HG03095 (cell line): ENCODE measurements at regions not wholly inside any gene's neighbourhood (a gene's known extent, or its start where the extent isn't known, plus 50 kb on each side); places are given as distances from the start of the nearest gene placed in this dataset.

Experiments
- ATAC-seq: cut with Tn5 transposase; IDR thresholded peaks from one replicate; pipeline ENCODE4 v1.9.1; 2021; ENCODE audit warnings: moderate library complexity; ENCODE audit not compliant: unreplicated experiment

GRCh38 chr2:136582628-136583205 is 182.6 kb upstream of the THSD7B start:
- no peak for ATAC-seq

DNA sequence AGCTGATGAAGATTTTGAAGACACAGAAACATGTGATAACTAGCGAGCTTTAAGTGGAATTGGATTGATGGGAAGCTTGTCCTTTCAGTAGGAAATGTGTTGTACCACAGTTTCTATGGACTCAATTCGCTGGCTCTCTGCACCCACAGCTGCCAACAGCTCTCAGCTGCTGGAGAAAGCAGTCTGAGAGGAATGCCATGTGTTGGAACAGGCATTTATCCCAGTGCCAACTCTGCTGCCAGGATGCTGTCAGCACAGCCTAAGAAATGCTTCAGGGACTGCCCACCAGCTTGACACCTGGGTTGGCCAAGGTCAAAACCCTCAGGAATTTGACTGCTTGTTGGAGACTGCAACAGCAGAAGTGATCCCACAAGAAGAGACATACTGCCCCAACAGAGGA is 193.0 kb upstream of the THSD7B start:
- ATAC-seq: no peak

DNA sequence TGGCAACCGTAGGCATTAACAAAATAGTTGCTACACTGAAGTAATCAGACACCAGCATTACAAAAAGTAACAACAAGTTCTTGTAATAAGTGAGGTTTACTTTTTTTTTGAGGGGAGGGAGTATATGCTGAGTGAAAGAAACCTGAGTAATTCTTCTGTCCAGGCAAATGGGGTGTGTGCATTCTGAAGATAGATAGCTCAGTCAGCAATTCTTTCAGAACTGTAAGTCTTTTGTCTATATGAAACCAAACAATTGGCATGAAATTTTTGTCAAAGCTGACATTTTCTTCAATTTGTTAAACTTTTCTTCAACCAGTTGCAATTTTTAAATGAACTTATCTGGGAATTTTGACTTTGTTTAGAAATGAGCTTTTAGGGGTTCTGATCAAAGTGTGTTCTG is 208.1 kb upstream of the THSD7B start:
- no peak for ATAC-seq

DNA sequence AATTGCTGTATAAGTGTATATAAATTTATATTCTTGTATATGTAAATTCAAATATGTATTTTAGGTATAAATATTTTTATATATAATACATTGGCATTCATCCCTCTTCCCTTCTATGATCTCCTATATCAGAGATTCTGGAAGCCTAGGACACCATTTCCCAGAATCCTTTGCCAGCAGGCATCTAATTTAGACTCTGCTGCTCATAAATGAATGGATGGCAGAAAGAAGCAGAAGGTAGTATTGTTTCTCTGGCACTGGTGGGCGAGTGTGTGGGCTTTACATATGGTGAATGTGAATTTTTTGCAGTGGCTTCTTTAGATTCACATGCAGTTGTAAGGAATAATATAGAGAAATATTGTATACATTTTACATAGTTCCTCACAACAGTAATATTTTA is 215.2 kb upstream of the THSD7B start:
- no peak for ATAC-seq

DNA sequence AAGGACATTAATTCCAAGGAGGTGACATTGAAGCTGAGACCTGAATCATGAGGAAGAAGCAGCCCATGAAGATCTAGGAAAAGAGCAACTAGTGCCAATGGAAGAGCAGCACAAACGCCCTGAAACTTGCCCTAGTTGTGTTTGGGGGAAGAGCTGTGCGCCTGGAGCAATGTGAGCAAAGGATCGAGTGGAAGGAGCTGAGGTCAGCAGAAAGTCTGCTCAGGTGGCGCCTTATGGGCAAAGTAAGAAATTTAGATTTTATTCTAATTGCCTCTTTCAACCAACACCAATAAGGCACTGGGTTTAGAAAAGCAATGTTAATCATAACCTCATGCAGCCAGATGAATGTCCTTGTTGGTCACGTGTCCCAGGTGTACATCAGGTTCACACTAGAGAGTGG is 226.0 kb upstream of the THSD7B start:
- ATAC-seq: no peak

- no peak for ATAC-seq
These were observed 226.9 kb upstream of the THSD7B start for GRCh38 chr2:136538489-136538888.

GRCh38 chr2:136534811-136535210 is 230.5 kb upstream of the THSD7B start:
- ATAC-seq: no peak

- no peak for ATAC-seq
These were observed 233.2 kb upstream of the THSD7B start for GRCh38 chr2:136532171-136532570.

- ATAC-seq: no peak
These were observed 233.6 kb upstream of the THSD7B start for GRCh38 chr2:136531731-136532130.

DNA sequence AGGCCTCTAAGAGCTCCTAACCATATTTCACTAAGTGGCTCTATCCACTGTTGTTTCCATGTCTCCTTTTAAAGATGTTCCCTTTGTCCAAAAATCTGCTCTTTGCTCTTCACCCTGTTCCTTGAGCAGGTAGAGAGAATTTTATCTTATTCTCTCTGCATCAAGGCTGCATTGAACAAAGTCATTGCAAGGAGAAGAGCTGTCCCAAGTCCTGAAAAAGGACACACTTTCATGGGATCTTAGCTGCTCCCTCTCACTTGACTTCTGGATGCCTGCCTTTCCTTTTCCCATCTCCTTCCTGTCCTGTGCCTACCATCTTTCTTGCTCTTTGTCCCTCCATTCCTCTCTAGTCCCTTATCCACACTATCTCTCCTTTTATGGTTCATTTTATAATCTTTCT is 235.2 kb upstream of the THSD7B start:
- ATAC-seq: no peak

- ATAC-seq: no peak
These were observed 237.8 kb upstream of the THSD7B start for GRCh38 chr2:136527560-136527959.

DNA sequence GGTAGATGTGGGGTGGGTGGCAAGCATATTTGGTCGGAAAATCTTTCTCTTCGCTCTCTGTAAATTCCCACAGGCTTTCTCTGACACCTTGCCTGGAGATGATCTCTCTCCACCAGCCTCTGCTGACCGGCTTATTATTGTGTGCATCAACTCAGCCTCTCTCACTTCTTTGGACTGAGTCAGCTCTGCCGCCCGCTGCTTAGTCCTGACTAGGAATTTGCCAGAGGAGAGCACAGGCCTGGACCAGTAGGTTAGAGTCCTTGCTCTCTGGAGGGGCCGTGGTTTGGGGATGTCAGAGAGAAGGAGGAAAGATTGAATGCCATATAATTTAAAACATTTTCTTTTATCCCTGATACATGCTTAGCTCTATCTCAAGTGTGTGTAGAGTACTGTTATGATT is 242.6 kb upstream of the THSD7B start:
- ATAC-seq: no peak

DNA sequence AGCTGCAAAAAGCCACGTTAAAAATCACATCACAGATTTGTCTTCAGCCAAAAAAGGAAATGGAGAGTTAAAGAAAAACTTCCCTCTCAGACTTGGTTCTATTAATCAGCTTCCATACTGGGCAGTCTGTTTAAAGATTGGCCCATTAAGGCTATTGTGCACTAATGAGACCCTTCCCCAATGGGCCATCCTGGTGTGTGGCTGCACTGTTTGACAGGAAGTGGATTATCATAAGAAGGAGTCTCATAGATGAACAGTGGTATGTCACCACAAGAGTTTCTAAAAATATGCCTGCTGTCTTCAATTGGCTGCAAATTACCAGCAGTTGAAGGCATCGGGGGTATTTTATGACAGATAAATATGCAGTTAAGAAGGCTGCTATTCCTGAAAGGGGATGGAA is 247.6 kb upstream of the THSD7B start:
- no peak for ATAC-seq

DNA sequence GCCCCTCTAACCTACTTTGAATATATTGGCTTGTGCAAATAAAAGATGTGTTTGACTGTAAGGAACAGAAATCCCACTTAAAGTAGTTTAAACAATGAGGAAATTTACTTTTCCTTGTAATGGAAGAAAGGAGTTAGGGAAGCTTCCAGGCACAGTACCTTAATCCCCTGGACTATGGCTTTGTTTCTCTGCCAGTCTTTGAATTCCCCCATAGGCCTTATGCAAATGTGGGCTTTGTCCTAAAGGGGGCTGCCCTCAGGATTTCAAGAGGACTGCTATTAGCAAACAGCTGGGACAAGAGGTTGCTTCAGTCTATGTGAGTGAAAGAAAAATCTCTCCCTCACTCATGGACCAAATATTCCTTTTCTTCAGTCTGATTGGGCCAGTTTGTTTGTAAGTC is 255.1 kb upstream of the THSD7B start:
- ATAC-seq: no peak

GRCh38 chr2:136505462-136505861 is 259.9 kb upstream of the THSD7B start:
- ATAC-seq: no peak

DNA sequence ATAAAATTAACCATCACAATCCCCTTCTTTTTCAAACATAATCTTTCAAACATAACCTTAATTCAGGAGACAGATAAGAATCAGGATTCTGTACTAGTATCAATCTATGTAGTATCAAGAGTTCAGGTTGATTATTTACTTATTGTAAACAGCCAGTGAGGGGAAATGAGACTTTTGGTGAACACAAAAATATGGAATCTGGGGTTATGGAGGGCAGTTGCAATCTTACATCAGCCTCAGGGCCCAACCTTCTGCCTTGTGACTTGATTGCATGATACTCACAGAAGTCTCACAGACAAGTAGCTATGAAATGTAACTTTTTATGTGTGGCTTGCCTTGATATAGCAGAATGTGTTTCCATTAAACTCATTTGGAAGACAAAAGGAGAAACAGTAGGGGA is 262.7 kb upstream of the THSD7B start:
- no peak for ATAC-seq

DNA sequence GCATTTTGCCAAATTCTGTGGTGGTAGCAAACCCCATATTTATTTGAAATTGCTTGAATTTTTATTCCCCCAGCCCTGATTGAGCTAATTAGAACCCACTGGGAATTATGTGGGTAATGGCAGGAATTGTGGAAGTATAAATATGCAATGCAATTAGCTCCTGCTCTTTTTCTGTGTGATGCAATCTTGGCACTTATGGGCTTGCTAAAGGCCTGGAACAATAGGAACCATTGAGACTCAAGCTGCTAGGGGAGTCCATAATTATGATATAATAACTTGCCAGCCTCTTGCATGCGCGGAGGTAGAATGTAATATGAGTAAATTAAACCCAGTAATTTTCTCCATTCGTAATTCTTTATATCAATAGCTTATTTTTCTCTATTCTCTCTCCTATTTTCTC is 267.6 kb upstream of the THSD7B start:
- no peak for ATAC-seq

DNA sequence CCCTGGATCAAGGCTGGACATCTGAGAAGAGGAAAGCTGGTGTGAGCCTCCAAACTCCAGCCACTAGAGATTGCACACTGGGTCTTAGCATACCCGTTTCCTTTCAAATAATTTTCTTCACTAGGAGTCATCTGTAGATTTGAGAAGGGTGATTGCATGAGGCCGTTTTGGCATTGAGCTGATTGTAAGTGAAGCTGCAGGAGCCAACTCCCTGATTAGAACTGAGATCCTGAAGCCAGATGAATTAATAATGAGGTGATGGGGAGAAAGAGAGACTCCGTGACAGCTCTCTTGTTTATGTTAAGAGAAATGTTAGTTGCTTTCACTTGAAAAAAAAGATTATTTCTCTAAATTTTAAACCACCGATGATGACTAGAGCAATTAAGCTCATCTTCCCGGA is 268.4 kb upstream of the THSD7B start:
- no peak for ATAC-seq

DNA sequence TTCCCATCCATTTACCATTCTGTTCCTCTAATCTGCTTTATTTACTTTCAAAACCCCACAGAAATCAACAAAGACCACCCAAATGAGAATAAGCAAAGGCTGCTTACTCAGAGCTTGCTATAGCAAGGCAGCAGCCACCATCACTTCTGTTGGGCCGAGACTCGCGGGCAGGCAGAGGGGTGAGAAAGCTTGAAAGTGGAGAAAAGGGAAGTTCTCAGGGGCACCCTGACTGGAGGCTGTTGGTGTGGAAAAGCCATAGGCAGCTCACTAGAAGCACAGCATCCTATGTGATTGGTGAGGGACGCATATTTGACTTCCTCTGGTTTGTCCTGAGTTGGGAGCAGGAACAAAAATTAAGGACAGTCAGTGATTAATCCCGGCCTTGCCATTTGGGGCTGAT is 269.7 kb upstream of the THSD7B start:
- ATAC-seq: peak; percentile 68

DNA sequence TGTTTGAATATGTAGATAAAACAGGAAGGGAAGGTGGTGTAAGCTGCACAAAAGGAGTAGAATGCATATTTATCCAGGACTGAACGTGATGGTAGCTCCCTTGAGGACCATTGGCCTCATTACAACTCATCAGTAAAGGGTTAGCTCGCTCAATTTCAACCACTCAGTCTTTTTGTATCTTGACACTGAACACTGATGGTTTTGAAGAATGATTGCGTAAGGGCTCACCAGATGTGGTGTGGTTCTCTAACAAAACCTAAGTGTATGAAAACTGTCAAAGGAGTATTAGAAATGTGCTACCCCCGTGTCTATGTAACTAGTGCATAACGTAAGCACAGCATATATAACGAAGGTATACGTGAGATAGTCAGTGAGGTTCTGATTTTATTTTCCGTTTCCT is 272.4 kb upstream of the THSD7B start:
- ATAC-seq: no peak

- no peak for ATAC-seq
These were observed 275.2 kb upstream of the THSD7B start for GRCh38 chr2:136490100-136490499.

DNA sequence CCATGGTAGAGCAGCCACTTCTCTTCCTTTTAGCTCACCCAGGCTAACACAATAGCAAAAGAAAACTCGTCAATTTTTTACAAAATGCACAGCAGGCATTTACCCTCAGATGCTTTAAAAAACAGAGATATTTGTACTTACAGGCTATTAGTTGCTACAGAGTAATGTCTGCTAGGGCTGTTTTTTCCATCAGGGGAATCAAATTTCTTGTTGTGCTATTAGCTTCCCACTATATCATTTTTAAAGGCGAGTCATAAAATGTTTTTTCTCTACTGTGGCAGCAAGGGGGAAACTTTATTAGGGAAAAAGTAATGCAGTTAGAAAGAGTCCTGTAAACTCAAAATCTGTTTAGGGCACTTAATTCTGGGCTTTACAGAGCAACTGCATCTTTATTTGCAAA is 277.9 kb upstream of the THSD7B start:
- ATAC-seq: no peak

- peak; percentile 79 for ATAC-seq
These were observed 279.2 kb upstream of the THSD7B start for GRCh38 chr2:136486115-136486514.

DNA sequence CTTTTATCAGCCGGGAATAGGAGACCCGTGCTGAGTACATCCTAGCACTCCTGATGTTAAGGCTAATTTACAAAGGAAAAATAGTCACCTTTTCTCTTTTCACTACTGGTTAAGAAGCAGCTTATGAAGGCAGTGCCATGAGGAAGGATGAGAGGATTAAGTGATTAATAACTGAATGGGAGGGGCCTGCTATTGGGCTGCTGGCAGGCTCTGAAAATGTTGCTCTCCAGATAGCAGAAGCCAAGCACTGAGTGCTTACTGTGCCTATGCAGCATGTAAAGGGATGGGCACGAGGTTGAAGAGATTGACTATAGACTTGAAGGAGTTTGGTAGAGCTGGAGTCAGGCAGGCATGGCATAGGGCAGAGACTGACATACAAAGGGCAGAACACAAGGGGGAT is 282.4 kb upstream of the THSD7B start:
- ATAC-seq: no peak
